ENCODE measurements at regions not wholly inside any gene's neighbourhood (a gene's known extent, or its start where the extent isn't known, plus 50 kb on each side); places are given as distances from the start of the nearest gene placed in this dataset.
"Not testable (repeated sequence)": the region's sequence is repeated elsewhere in the genome, so short reads cannot be mapped to it uniquely, and the experiment has no call there.

DNA sequence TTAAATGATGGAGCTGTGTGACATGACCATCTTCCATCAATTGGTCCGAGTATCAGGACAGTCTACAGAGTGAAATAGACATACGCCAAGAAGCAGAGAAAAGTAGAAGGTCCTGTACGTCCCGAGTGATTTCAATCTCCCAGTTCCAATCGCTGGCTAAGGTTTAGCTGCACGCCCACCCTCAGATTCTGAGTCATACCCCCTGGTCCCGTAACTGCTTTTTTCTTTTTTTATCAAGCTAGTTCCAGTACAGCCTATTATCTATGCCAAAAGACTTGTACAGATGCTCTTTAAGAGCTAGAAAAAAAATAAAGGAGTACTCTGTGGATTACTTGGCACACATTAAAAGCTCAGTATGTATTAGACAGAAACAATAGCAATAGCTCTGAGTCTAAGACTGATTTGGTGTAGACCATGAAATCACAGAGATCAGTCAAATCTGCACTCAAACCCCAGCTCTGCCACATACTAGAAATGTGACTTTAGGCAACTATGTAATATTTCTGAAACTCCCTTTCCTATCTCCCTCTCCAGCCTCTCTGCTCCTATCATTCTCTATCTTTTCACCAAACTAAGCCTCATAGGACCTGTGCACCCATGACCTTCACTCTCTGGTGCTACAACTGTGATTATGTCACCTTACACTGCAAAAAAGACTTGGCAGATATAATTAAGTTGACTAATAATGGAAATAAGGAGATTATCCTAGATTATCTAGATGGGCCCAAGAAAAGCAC, 63.0 kb upstream of the SRRM3 start:
- TF ChIP-seq, protein P1, sequence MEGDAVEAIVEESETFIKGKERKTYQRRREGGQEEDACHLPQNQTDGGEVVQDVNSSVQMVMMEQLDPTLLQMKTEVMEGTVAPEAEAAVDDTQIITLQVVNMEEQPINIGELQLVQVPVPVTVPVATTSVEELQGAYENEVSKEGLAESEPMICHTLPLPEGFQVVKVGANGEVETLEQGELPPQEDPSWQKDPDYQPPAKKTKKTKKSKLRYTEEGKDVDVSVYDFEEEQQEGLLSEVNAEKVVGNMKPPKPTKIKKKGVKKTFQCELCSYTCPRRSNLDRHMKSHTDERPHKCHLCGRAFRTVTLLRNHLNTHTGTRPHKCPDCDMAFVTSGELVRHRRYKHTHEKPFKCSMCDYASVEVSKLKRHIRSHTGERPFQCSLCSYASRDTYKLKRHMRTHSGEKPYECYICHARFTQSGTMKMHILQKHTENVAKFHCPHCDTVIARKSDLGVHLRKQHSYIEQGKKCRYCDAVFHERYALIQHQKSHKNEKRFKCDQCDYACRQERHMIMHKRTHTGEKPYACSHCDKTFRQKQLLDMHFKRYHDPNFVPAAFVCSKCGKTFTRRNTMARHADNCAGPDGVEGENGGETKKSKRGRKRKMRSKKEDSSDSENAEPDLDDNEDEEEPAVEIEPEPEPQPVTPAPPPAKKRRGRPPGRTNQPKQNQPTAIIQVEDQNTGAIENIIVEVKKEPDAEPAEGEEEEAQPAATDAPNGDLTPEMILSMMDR (IDR thresholded peaks at IDR 0.05) = not testable (repeated sequence)
- TF ChIP-seq POLR2A (IDR thresholded peaks at IDR 0.05) = not testable (repeated sequence)
